GM19452 (cell line): ENCODE measurements at regions not wholly inside any gene's neighbourhood (a gene's known extent, or its start where the extent isn't known, plus 50 kb on each side); places are given as distances from the start of the nearest gene placed in this dataset.
A peak's percentile ranks its signal among the peaks of the same experiment; 100 is the strongest.

Experiments
- ATAC-seq: cut with Tn5 transposase; IDR thresholded peaks from one replicate; pipeline ENCODE4 v1.9.1; 2021; ENCODE audit not compliant: unreplicated experiment

GRCh38 chr4:18081708-18082107, 60.2 kb upstream of the LCORL start:
- no peak for ATAC-seq

- no peak for ATAC-seq
Measured at GRCh38 chr4:18077808-18078207, 56.3 kb upstream of the LCORL start.

GRCh38 chr4:18075823-18076433, 54.4 kb upstream of the LCORL start:
- ATAC-seq, result peak; percentile 52

- no peak for ATAC-seq
Measured at GRCh38 chr4:18071894-18072293, 50.3 kb upstream of the LCORL start.
